Astrocyte of the cerebellum (primary cell): ENCODE measurements at regions not wholly inside any gene's neighbourhood (a gene's known extent, or its start where the extent isn't known, plus 50 kb on each side); places are given as distances from the start of the nearest gene placed in this dataset.

Source experiments
- DNase-seq: peaks from one replicate; pipeline ENCODE4 v3.0.0-alpha.2; 2011; ENCODE audit warnings: low read depth
- H3K4me3 ChIP-seq: 2 replicates; pipeline ENCODE4 v1.5.1; 2011; ENCODE audit warnings: mild to moderate bottlenecking, low read depth, low read length, moderate library complexity
- in situ Hi-C: cut with HindIII; loops from 2 replicates; pipeline ENCODE4 v1.10.0; 2017; ENCODE audit warnings: low sequenced_read_pairs
- TF ChIP-seq, protein P1 (sequence below): IDR thresholded peaks from 2 replicates; pipeline ENCODE4 v1.5.1; 2012; ENCODE audit warnings: low read length, low read depth, moderate library complexity, mild to moderate bottlenecking; ENCODE audit errors: missing control alignments

DNA sequence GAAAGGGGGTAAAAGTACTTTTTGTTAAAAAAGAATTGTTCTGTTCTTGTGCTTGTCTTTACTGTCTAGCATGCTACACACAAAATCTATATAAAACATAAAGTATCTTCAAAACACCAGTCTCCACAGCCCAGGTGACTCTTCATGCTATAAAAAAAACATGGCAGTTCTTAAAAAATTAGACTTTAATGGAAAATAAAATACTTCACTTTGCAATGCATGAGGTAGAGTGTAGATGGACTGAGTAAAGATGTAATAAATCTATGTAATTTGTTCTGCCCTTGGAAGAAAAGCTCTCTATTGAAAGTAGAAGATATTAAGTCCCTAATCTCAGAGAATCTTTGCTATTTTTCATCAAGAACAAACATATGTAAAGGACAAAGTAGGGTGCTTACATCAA is 425.4 kb downstream of the NOVA1 start:
- TF ChIP-seq, protein P1, sequence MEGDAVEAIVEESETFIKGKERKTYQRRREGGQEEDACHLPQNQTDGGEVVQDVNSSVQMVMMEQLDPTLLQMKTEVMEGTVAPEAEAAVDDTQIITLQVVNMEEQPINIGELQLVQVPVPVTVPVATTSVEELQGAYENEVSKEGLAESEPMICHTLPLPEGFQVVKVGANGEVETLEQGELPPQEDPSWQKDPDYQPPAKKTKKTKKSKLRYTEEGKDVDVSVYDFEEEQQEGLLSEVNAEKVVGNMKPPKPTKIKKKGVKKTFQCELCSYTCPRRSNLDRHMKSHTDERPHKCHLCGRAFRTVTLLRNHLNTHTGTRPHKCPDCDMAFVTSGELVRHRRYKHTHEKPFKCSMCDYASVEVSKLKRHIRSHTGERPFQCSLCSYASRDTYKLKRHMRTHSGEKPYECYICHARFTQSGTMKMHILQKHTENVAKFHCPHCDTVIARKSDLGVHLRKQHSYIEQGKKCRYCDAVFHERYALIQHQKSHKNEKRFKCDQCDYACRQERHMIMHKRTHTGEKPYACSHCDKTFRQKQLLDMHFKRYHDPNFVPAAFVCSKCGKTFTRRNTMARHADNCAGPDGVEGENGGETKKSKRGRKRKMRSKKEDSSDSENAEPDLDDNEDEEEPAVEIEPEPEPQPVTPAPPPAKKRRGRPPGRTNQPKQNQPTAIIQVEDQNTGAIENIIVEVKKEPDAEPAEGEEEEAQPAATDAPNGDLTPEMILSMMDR: no peak
- no peak for DNase-seq
- no peak overlapping the region for H3K4me3 ChIP-seq
- in situ Hi-C loops: no loop called here

- in situ Hi-C loops: no loop called here
- H3K4me3 ChIP-seq: no peak overlapping the region
- DNase-seq: no peak
- TF ChIP-seq, protein P1: no peak
Measured at GRCh38 chr14:26170885-26171284, 426.9 kb downstream of the NOVA1 start.

GRCh38 chr14:26163761-26164160 is 434.1 kb downstream of the NOVA1 start:
- TF ChIP-seq, protein P1: peak; percentile 64
- in situ Hi-C loops: no loop called here
- H3K4me3 ChIP-seq: no peak overlapping the region
- peak; percentile 22 for DNase-seq

DNA sequence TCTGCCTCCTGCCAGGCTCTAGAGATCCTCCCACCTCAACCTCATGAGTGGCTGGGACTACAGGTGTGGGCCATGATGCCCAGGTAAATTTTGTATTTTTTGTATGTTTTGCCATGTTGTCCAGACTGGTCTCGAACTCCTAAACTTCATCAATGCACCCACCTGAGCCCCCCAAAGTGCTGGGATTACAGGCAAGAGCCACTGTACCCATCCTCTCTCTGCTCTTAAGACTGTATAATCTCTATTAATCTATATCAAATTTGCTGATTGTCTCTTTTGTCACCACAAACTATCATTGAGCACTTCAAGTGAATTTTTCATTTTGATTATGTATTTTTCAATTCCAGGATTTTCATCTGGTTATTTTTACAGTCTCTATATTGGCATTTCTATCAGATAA is 440.3 kb downstream of the NOVA1 start:
- TF ChIP-seq, protein P1: no peak
- in situ Hi-C loops: no loop called here
- no peak for DNase-seq
- no peak overlapping the region for H3K4me3 ChIP-seq

DNA sequence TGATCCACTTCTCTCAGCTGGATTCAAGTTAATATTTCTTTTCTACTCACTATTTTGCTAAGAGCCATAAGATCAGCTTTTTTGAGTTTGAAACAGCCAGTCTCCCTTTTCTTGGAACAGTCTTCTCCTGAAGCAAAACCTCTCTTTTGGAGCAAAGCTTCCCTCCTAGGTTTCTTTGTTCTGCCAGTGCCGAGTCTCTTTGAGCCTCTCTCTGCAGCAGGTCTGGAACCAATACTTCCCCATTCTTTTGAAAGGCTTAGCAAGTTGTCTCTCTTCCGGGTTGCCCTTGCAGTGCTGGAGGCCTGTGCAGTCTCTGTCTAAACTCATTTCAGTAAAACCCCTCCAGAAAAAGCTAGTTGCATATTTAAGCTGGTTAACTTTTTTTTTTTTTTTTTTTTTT is 454.8 kb downstream of the NOVA1 start:
- DNase-seq: no peak
- in situ Hi-C loops: no loop called here
- no peak overlapping the region for H3K4me3 ChIP-seq
- TF ChIP-seq, protein P1: no peak

DNA sequence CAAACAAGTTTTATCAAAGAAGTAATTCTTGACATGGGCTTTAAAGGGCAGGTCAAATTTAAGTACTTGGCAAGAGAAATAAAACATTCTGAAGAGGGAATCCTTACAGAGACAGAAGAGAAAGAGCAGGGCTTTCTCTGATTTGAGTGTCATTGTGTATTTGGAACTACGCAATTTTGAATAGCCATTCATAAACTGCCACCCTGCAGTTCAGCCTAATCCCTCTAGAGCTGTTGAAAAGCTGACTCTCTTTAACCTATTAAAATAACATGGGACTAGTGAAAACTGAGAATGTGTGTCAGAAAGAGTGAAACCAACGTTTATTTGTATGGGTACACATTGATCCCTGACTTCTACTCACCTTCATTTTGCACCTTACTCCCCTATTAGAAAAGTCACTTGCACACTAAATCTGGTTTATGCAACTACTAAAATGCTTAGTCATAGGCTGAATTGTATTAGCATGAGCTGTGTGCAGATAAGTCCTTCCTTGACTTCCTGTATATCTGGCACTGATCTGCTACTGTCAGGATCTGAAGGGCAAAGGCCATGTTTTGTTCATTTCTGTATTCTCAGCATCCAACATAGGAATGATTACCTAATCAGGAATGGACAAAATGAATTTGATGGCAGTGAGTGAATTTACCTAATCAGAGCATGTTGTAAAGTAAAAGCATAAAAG is 458.9 kb downstream of the NOVA1 start:
- in situ Hi-C loops: no loop called here
- TF ChIP-seq, protein P1: no peak
- DNase-seq: no peak
- no peak overlapping the region for H3K4me3 ChIP-seq

GRCh38 chr14:26137161-26137560 is 460.7 kb downstream of the NOVA1 start:
- DNase-seq: no peak
- H3K4me3 ChIP-seq: no peak overlapping the region
- in situ Hi-C loops: no loop called here
- TF ChIP-seq, protein P1: peak; percentile 17
